Left lung (tissue), 4 donors: ENCODE measurements at regions not wholly inside any gene's neighbourhood (a gene's known extent, or its start where the extent isn't known, plus 50 kb on each side); places are given as distances from the start of the nearest gene placed in this dataset.

ENCODE experiments used
- ATAC-seq: fragments of 200-7000 bp; cut with Tn5 transposase; one replicate; pipeline ENCODE4 v1.9.1; 2020; ENCODE audit warnings: moderate library complexity
- DNase-seq, 4 donors: peaks; one replicate each; pipeline ENCODE4 v3.0.0-alpha.2; 2013 to 2020
- H3K27ac ChIP-seq, 2 donors: fragments of 200-600 bp; sonication (generic) in 1 of 2; one replicate each; pipeline versions ENCODE4 v1.5.0 to v1.8.0; 2020 to 2021
- H3K27me3 ChIP-seq, 2 donors: fragments of 200-600 bp; sonication (generic) in 1 of 2; one replicate each; pipeline versions ENCODE4 v1.5.0 to v1.8.0; 2020 to 2021
- H3K36me3 ChIP-seq, 2 donors: fragments of 200-600 bp; sonication (generic) in 1 of 2; one replicate each; pipeline versions ENCODE4 v1.5.0 to v1.8.0; 2020 to 2021
- H3K4me1 ChIP-seq, 2 donors: fragments of 200-600 bp; one replicate each; pipeline ENCODE4 v1.8.0; 2021
- H3K4me3 ChIP-seq, 2 donors: fragments of 200-600 bp; sonication (generic) in 1 of 2; one replicate each; pipeline versions ENCODE4 v1.5.0 to v1.8.0; 2020 to 2021; ENCODE audit warnings: mild to moderate bottlenecking in 1 of 2
- H3K9me3 ChIP-seq, 2 donors: fragments of 200-600 bp; sonication (generic) in 1 of 2; one replicate each; pipeline versions ENCODE4 v1.5.0 to v1.8.0; 2020 to 2021
- CTCF ChIP-seq, 2 donors: fragments of 200-600 bp; sonication (generic) in 1 of 2; IDR thresholded peaks; one replicate each; pipeline versions ENCODE4 v1.5.0 to v1.8.0; 2021; ENCODE audit warnings: antibody characterized with exemption in 2 of 2
- intact Hi-C, 2 donors: fragments of 100-400 bp; cut with DNase I; formaldehyde crosslinking; loops; one replicate each; pipeline versions ENCODE4 v1.11.2 to v1.14.2; 2022
- donor health status: DM: no; HTN: yes; CAD: no.
- donor health status: DM: no; HTN: no; CAD: no.

- DNase-seq: no peak
- H3K27ac ChIP-seq: no peak overlapping the region
- H3K27me3 ChIP-seq: no peaks in the 10 kb centered on the region
- H3K4me1 ChIP-seq: no peaks in the 10 kb centered on the region
- intact Hi-C loops: no loop called here
- TF ChIP-seq CTCF (IDR thresholded peaks at IDR 0.05): no peak
- H3K9me3 ChIP-seq: peaks cover 3 to 12% of the 10 kb centered on the region in 2 donors
- H3K4me3 ChIP-seq: no peak overlapping the region
- no peak for ATAC-seq
- H3K36me3 ChIP-seq: no peaks in the 10 kb centered on the region
Observed at GRCh38 chr5:108649106-108649505, 98.6 kb upstream of the FER start.

GRCh38 chr5:108642170-108642906, 105.4 kb upstream of the FER start:
- H3K9me3 ChIP-seq: peaks cover 3 to 7% of the 10 kb centered on the region in 2 donors
- peak; percentile 69 to 81 for TF ChIP-seq CTCF (IDR thresholded peaks at IDR 0.05)
- ATAC-seq: peak; percentile 99
- peak in 3 of 4 donors; percentile 34 to 72 (median 40) for DNase-seq
- intact Hi-C loops: no loop called here
- H3K36me3 ChIP-seq: no peaks in the 10 kb centered on the region
- no peak overlapping the region for H3K4me3 ChIP-seq
- peaks cover 0 to 4% of the 10 kb centered on the region in 2 donors for H3K4me1 ChIP-seq
- H3K27ac ChIP-seq: no peak overlapping the region
- H3K27me3 ChIP-seq: no peaks in the 10 kb centered on the region

GRCh38 chr5:108641596-108641995, 106.1 kb upstream of the FER start:
- Histone ChIP-seq H3K36me3 (no peaks in the 10 kb centered on the region), H3K4me1 (peaks cover 0 to 4% of the 10 kb centered on the region in 2 donors), H3K27me3 (no peaks in the 10 kb centered on the region), H3K4me3 (no peak overlapping the region), H3K27ac (no peak overlapping the region), H3K9me3 (no peaks in the 10 kb centered on the region)
- intact Hi-C loops: no loop called here
- DNase-seq: no peak
- TF ChIP-seq CTCF (IDR thresholded peaks at IDR 0.05): no peak
- ATAC-seq: no peak

GRCh38 chr5:108639366-108639765, 108.3 kb upstream of the FER start:
- no peak overlapping the region for H3K27ac ChIP-seq
- no peak for DNase-seq
- intact Hi-C loops: no loop called here
- no peak overlapping the region for H3K4me3 ChIP-seq
- no peak for TF ChIP-seq CTCF (IDR thresholded peaks at IDR 0.05)
- no peaks in the 10 kb centered on the region for H3K27me3 ChIP-seq
- no peak for ATAC-seq
- no peaks in the 10 kb centered on the region for H3K36me3 ChIP-seq
- peaks cover 0 to 4% of the 10 kb centered on the region in 2 donors for H3K4me1 ChIP-seq
- no peaks in the 10 kb centered on the region for H3K9me3 ChIP-seq

GRCh38 chr5:108638021-108638420, 109.7 kb upstream of the FER start:
- no peaks in the 10 kb centered on the region for H3K9me3 ChIP-seq
- no peak for ATAC-seq
- intact Hi-C loops: no loop called here
- peaks cover 0 to 4% of the 10 kb centered on the region in 2 donors for H3K4me1 ChIP-seq
- DNase-seq: no peak
- no peak for TF ChIP-seq CTCF (IDR thresholded peaks at IDR 0.05)
- no peak overlapping the region for H3K27ac ChIP-seq
- no peaks in the 10 kb centered on the region for H3K27me3 ChIP-seq
- H3K36me3 ChIP-seq: no peaks in the 10 kb centered on the region
- no peak overlapping the region for H3K4me3 ChIP-seq
